Omental fat pad (tissue), 3 donors: ENCODE measurements at regions not wholly inside any gene's neighbourhood (a gene's known extent, or its start where the extent isn't known, plus 50 kb on each side); places are given as distances from the start of the nearest gene placed in this dataset.
A peak's percentile ranks its signal among the peaks of the same experiment; 100 is the strongest.

ENCODE experiments used
- ATAC-seq: fragments of 150-250 bp; one replicate; pipeline ENCODE4 v1.9.1; 2016; ENCODE audit warnings: mild to moderate bottlenecking, moderate library complexity; ENCODE audit not compliant: low FRiP score
- DNase-seq: peaks from one replicate; pipeline ENCODE4 v3.0.0-alpha.2; 2019; ENCODE audit warnings: low spot score
- CTCF ChIP-seq, 3 donors: fragments of 450-650 bp; IDR thresholded peaks; one replicate each; pipeline ENCODE4 v1.5.1; 2016 to 2017; ENCODE audit warnings: antibody characterized with exemption in 3 of 3, mild to moderate bottlenecking in 3 of 3, moderate library complexity in 2 of 3

GRCh38 chr7:81623251-81623855 is 146.5 kb downstream of the HGF start:
- DNase-seq: no peak
- ATAC-seq: no peak
- TF ChIP-seq CTCF (IDR thresholded peaks at IDR 0.05): no peak

- ATAC-seq (no peak), DNase-seq (no peak)
- TF ChIP-seq CTCF (IDR thresholded peaks at IDR 0.05): no peak
These were observed 148.0 kb downstream of the HGF start for GRCh38 chr7:81621893-81622292.

GRCh38 chr7:81618396-81619014 is 151.3 kb downstream of the HGF start:
- TF ChIP-seq CTCF (IDR thresholded peaks at IDR 0.05): no peak
- ATAC-seq (peak; percentile 84), DNase-seq (no peak)

GRCh38 chr7:81616951-81617350 is 152.9 kb downstream of the HGF start:
- no peak for DNase-seq
- no peak for ATAC-seq
- no peak for TF ChIP-seq CTCF (IDR thresholded peaks at IDR 0.05)

GRCh38 chr7:81611805-81612204 is 158.0 kb downstream of the HGF start:
- ATAC-seq: no peak
- no peak for DNase-seq
- no peak for TF ChIP-seq CTCF (IDR thresholded peaks at IDR 0.05)

- ATAC-seq: no peak
- no peak for DNase-seq
- no peak for TF ChIP-seq CTCF (IDR thresholded peaks at IDR 0.05)
These were observed 158.8 kb downstream of the HGF start for GRCh38 chr7:81611040-81611439.

GRCh38 chr7:81608748-81609382 is 161.0 kb downstream of the HGF start:
- no peak for TF ChIP-seq CTCF (IDR thresholded peaks at IDR 0.05)
- no peak for ATAC-seq
- DNase-seq: no peak
